ENCODE measurements at regions not wholly inside any gene's neighbourhood (a gene's known extent, or its start where the extent isn't known, plus 50 kb on each side); places are given as distances from the start of the nearest gene placed in this dataset.

- H3K36me3 ChIP-seq (ENCODE audit: control insufficient read depth in 2 of 2, insufficient read depth in 1 of 2, low read length in 2 of 2): no peaks in the 10 kb centered on the region
- H3K4me1 ChIP-seq (ENCODE audit: control insufficient read depth, insufficient read depth, low read length): no peaks in the 10 kb centered on the region
- H3K9me3 ChIP-seq (ENCODE audit: control insufficient read depth, insufficient read depth, low read depth, low read length): no peaks in the 10 kb centered on the region
- no peak overlapping the region for H3K27ac ChIP-seq (ENCODE audit: extremely low read depth, low read depth, low read length)
- no peak overlapping the region for H3K4me3 ChIP-seq (ENCODE audit: low read depth, low read length)
- ChIA-PET POLR2A (no interaction called here), CTCF (no interaction called here)
- no peak for TF ChIP-seq ZNF747 (tag by site-specific recombination; IDR thresholded peaks at IDR 0.05)
- TF ChIP-seq ZNF175 (tag by site-specific recombination; IDR thresholded peaks at IDR 0.05): no peak
- TF ChIP-seq, protein P1, sequence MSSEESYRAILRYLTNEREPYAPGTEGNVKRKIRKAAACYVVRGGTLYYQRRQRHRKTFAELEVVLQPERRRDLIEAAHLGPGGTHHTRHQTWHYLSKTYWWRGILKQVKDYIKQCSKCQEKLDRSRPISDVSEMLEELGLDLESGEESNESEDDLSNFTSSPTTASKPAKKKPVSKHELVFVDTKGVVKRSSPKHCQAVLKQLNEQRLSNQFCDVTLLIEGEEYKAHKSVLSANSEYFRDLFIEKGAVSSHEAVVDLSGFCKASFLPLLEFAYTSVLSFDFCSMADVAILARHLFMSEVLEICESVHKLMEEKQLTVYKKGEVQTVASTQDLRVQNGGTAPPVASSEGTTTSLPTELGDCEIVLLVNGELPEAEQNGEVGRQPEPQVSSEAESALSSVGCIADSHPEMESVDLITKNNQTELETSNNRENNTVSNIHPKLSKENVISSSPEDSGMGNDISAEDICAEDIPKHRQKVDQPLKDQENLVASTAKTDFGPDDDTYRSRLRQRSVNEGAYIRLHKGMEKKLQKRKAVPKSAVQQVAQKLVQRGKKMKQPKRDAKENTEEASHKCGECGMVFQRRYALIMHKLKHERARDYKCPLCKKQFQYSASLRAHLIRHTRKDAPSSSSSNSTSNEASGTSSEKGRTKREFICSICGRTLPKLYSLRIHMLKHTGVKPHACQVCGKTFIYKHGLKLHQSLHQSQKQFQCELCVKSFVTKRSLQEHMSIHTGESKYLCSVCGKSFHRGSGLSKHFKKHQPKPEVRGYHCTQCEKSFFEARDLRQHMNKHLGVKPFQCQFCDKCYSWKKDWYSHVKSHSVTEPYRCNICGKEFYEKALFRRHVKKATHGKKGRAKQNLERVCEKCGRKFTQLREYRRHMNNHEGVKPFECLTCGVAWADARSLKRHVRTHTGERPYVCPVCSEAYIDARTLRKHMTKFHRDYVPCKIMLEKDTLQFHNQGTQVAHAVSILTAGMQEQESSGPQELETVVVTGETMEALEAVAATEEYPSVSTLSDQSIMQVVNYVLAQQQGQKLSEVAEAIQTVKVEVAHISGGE (tag by site-specific recombination; conservative IDR thresholded peaks at IDR 0.05; ENCODE audit: low read depth): no peak
- TF ChIP-seq GLI2 (tag by site-specific recombination; IDR thresholded peaks at IDR 0.05; ENCODE audit: borderline replicate concordance, low read depth): no peak
- TF ChIP-seq, protein P2, sequence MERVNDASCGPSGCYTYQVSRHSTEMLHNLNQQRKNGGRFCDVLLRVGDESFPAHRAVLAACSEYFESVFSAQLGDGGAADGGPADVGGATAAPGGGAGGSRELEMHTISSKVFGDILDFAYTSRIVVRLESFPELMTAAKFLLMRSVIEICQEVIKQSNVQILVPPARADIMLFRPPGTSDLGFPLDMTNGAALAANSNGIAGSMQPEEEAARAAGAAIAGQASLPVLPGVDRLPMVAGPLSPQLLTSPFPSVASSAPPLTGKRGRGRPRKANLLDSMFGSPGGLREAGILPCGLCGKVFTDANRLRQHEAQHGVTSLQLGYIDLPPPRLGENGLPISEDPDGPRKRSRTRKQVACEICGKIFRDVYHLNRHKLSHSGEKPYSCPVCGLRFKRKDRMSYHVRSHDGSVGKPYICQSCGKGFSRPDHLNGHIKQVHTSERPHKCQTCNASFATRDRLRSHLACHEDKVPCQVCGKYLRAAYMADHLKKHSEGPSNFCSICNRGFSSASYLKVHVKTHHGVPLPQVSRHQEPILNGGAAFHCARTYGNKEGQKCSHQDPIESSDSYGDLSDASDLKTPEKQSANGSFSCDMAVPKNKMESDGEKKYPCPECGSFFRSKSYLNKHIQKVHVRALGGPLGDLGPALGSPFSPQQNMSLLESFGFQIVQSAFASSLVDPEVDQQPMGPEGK (tag by site-specific recombination; IDR thresholded peaks at IDR 0.05): no peak
- no peak for TF ChIP-seq ZBTB7A (tag by site-specific recombination; IDR thresholded peaks at IDR 0.05; ENCODE audit: low read depth)
- no peak for TF ChIP-seq ZNF624 (tag by site-specific recombination; IDR thresholded peaks at IDR 0.05)
- TF ChIP-seq ZEB2 (tag by site-specific recombination; IDR thresholded peaks at IDR 0.05): no peak
- no peak for TF ChIP-seq ZNF112 (tag by site-specific recombination; IDR thresholded peaks at IDR 0.05)
- no peak for TF ChIP-seq ZNF654 (tag by site-specific recombination; IDR thresholded peaks at IDR 0.05; ENCODE audit: low read depth)
- TF ChIP-seq ZNF362 (tag by site-specific recombination; IDR thresholded peaks at IDR 0.05): no peak
- TF ChIP-seq, protein P3, sequence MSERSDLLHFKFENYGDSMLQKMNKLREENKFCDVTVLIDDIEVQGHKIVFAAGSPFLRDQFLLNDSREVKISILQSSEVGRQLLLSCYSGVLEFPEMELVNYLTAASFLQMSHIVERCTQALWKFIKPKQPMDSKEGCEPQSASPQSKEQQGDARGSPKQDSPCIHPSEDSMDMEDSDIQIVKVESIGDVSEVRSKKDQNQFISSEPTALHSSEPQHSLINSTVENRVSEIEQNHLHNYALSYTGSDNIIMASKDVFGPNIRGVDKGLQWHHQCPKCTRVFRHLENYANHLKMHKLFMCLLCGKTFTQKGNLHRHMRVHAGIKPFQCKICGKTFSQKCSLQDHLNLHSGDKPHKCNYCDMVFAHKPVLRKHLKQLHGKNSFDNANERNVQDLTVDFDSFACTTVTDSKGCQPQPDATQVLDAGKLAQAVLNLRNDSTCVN (tag by site-specific recombination; optimal IDR thresholded peaks at IDR 0.05): no peak
- TF ChIP-seq, protein P4, sequence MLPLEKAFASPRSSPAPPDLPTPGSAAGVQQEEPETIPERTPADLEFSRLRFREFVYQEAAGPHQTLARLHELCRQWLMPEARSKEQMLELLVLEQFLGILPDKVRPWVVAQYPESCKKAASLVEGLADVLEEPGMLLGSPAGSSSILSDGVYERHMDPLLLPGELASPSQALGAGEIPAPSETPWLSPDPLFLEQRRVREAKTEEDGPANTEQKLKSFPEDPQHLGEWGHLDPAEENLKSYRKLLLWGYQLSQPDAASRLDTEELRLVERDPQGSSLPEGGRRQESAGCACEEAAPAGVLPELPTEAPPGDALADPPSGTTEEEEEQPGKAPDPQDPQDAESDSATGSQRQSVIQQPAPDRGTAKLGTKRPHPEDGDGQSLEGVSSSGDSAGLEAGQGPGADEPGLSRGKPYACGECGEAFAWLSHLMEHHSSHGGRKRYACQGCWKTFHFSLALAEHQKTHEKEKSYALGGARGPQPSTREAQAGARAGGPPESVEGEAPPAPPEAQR (tag by site-specific recombination; IDR thresholded peaks at IDR 0.05): no peak
- no peak for TF ChIP-seq KLF1 (tag by site-specific recombination; IDR thresholded peaks at IDR 0.05)
- no peak for TF ChIP-seq FEZF1 (tag by site-specific recombination; IDR thresholded peaks at IDR 0.05)
- TF ChIP-seq ZNF433 (tag by site-specific recombination; IDR thresholded peaks at IDR 0.05; ENCODE audit: low read depth): no peak
- TF ChIP-seq, protein P5, sequence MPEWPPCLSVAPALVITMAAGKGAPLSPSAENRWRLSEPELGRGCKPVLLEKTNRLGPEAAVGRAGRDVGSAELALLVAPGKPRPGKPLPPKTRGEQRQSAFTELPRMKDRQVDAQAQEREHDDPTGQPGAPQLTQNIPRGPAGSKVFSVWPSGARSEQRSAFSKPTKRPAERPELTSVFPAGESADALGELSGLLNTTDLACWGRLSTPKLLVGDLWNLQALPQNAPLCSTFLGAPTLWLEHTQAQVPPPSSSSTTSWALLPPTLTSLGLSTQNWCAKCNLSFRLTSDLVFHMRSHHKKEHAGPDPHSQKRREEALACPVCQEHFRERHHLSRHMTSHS (tag by site-specific recombination; IDR thresholded peaks at IDR 0.05): no peak
- no peak for TF ChIP-seq ZNF548 (tag by site-specific recombination; IDR thresholded peaks at IDR 0.05)
These were observed 337.1 kb upstream of the CA10 start for GRCh38 chr17:52495646-52496045.
